ENCODE measurements at regions not wholly inside any gene's neighbourhood (a gene's known extent, or its start where the extent isn't known, plus 50 kb on each side); places are given as distances from the start of the nearest gene placed in this dataset.

DNA sequence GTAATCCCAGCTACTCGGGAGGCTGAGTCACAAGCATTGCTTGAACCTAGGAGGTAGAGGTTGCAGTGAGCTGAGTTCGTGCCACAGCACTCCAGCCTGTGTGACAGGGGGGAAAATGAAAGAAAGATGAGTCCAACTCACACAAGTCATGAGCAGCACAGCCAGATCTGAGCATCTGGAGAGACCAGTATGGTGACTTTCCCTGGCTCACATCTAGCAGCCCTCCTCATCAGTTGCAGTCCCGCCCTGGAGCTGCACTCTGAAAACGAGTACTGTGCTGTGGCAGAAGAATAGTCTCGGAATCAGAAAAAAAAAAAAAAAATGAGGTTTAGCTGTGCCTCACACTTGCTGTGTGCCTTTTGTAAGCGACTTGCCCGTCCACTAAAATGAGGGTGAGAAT lies 74.4 kb upstream of the TRIB2 start:
- TF ChIP-seq POLR2A (IDR thresholded peaks at IDR 0.05) (no peak), CTCF (IDR thresholded peaks at IDR 0.05) (no peak)
